Colonic mucosa (tissue), 4 donors: ENCODE measurements at regions not wholly inside any gene's neighbourhood (a gene's known extent, or its start where the extent isn't known, plus 50 kb on each side); places are given as distances from the start of the nearest gene placed in this dataset.

Experiments
- DNase-seq: peaks from one replicate; pipeline ENCODE4 v3.0.0-alpha.2; 2020
- H3K27ac ChIP-seq: fragments of 200-600 bp; one replicate; pipeline ENCODE4 v1.8.0; 2021
- H3K27me3 ChIP-seq: fragments of 200-600 bp; one replicate; pipeline ENCODE4 v1.8.0; 2021
- H3K36me3 ChIP-seq: fragments of 200-600 bp; one replicate; pipeline ENCODE4 v1.8.0; 2021
- H3K4me1 ChIP-seq: fragments of 200-600 bp; one replicate; pipeline ENCODE4 v1.8.0; 2021; ENCODE audit warnings: mild to moderate bottlenecking
- H3K4me3 ChIP-seq: fragments of 200-600 bp; one replicate; pipeline ENCODE4 v1.8.0; 2021
- H3K9ac ChIP-seq, 2 donors: one replicate each; pipeline ENCODE4 v1.7.0; 2013; ENCODE audit warnings: control low read depth in 2 of 2, low read depth in 2 of 2, low read length in 2 of 2
- H3K9me3 ChIP-seq: fragments of 200-600 bp; one replicate; pipeline ENCODE4 v1.8.0; 2021
- intact Hi-C: fragments of 100-400 bp; cut with DNase I; formaldehyde crosslinking; loops from one replicate; pipeline ENCODE4 v1.14.1; 2022
- TF ChIP-seq, protein P1 (sequence below): fragments of 200-600 bp; IDR thresholded peaks from one replicate; pipeline ENCODE4 v1.8.0; 2022; ENCODE audit warnings: antibody characterized with exemption, mild to moderate bottlenecking
- donor health status: healthy.
- donor health status: DM: no; HTN: no; CAD: no.
- donor health status: DM: no; HTN: no; CAD: no.

DNA sequence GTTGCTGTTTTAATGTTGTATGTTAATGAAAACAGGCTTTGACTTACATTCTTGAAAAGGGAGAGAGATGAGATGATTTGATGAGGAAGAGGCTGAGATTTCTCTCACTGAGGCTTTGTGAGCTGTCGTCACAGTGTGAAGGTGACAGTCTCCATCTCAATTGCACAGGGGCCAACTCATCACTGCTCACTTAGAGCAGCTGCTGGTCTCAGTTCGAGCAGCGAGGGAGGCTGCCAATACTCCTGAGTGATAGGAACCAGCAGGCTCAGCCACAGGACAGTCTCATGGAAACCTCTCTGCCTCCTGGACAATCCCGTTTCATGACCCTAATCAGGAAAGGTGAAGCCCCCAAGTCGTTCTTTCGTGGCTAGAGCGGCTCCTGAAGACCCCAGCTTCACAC is 170.7 kb upstream of the SOX11 start:
- Histone ChIP-seq H3K9ac (no peak overlapping the region), H3K27ac (no peak overlapping the region), H3K36me3 (no peaks in the 10 kb centered on the region), H3K4me1 (no peaks in the 10 kb centered on the region), H3K9me3 (no peaks in the 10 kb centered on the region), H3K27me3 (no peaks in the 10 kb centered on the region), H3K4me3 (no peak overlapping the region)
- DNase-seq, result no peak
- TF ChIP-seq, protein P1, sequence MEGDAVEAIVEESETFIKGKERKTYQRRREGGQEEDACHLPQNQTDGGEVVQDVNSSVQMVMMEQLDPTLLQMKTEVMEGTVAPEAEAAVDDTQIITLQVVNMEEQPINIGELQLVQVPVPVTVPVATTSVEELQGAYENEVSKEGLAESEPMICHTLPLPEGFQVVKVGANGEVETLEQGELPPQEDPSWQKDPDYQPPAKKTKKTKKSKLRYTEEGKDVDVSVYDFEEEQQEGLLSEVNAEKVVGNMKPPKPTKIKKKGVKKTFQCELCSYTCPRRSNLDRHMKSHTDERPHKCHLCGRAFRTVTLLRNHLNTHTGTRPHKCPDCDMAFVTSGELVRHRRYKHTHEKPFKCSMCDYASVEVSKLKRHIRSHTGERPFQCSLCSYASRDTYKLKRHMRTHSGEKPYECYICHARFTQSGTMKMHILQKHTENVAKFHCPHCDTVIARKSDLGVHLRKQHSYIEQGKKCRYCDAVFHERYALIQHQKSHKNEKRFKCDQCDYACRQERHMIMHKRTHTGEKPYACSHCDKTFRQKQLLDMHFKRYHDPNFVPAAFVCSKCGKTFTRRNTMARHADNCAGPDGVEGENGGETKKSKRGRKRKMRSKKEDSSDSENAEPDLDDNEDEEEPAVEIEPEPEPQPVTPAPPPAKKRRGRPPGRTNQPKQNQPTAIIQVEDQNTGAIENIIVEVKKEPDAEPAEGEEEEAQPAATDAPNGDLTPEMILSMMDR, result no peak
- intact Hi-C loops, result no loop called here

DNA sequence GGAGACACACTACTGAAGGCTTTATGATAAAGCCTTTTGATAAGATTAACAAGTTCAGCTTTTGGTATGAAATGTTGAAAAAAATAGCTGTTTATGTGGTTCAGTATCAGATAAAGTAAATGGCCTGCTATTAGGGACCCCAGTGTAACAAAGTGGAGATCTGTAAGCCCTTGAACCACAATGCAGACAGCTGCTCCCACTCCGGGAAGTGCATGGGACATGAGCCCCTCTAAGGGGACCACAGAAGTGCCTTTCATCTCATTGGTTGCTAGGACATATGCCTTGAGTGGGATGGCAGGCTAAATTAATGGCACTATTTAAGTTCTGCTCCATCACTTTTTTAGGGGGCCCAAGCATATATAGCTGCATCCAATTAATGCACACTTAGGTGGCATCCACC is 167.6 kb upstream of the SOX11 start:
- H3K27ac ChIP-seq, result no peak overlapping the region
- no peak for DNase-seq
- H3K27me3 ChIP-seq, result no peaks in the 10 kb centered on the region
- intact Hi-C loops, result no loop called here
- H3K4me1 ChIP-seq, result no peaks in the 10 kb centered on the region
- no peaks in the 10 kb centered on the region for H3K9me3 ChIP-seq
- no peak overlapping the region for H3K9ac ChIP-seq
- H3K36me3 ChIP-seq, result no peaks in the 10 kb centered on the region
- TF ChIP-seq, protein P1, result no peak
- H3K4me3 ChIP-seq, result no peak overlapping the region

DNA sequence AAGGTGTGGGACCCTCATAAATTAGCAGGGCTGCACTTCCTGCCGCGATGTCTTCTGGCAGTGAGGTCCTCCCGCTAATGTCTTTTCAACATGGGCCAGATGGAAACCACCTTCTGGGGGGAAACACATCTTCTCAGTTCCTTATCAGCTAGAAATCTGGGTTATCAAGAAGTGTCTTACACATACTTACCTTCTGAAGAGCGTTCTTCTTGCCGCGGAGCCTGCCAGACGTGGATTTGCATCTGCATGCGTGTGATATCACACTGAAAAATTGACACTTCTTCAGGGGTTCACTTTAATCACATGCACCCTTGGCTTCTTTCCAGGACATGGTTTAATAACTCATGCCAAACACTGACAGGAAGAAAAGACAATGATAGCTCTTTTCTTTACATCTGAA is 163.5 kb upstream of the SOX11 start:
- H3K27me3 ChIP-seq, result no peaks in the 10 kb centered on the region
- DNase-seq, result no peak
- no peaks in the 10 kb centered on the region for H3K36me3 ChIP-seq
- intact Hi-C loops, result no loop called here
- no peaks in the 10 kb centered on the region for H3K4me1 ChIP-seq
- no peak overlapping the region for H3K4me3 ChIP-seq
- no peak overlapping the region for H3K27ac ChIP-seq
- TF ChIP-seq, protein P1, result no peak
- no peak overlapping the region for H3K9ac ChIP-seq
- no peaks in the 10 kb centered on the region for H3K9me3 ChIP-seq

DNA sequence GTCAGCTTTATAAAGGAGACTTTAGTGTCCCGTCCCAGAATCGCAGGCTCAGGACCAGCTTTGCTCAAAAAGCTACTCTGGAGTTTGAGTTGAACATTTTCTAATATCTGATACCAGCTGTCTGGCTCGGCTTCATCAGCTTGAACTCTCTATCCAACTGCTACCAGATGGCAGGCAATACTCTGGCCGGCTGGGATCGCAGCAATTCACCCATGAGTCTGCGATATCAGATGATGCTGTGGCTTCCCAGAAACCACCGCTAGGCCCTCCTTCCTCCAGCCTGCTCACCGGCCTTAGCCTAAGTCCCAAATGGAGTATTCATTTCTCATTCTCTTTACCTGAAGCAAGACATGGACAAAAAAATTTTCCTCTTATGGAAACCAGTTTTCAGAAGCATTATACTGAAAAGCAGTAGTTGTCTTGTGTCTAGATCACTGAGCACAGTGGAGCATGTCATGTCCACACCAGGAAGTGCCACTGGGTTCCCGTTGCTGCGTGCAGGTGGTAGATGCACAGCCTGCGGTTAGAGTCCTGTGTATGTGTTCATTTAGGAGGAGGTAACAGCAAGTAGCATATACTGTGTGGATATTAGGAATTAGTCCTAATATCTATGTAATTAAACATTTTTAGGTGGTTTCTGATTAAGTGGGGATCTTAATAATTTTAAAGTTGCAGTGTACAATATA is 162.0 kb upstream of the SOX11 start:
- Histone ChIP-seq H3K9me3 (no peaks in the 10 kb centered on the region), H3K9ac (no peak overlapping the region), H3K36me3 (no peaks in the 10 kb centered on the region), H3K27me3 (no peaks in the 10 kb centered on the region), H3K27ac (no peak overlapping the region), H3K4me1 (no peaks in the 10 kb centered on the region), H3K4me3 (no peak overlapping the region)
- no peak for DNase-seq
- TF ChIP-seq, protein P1, result no peak
- intact Hi-C loops, result no loop called here

DNA sequence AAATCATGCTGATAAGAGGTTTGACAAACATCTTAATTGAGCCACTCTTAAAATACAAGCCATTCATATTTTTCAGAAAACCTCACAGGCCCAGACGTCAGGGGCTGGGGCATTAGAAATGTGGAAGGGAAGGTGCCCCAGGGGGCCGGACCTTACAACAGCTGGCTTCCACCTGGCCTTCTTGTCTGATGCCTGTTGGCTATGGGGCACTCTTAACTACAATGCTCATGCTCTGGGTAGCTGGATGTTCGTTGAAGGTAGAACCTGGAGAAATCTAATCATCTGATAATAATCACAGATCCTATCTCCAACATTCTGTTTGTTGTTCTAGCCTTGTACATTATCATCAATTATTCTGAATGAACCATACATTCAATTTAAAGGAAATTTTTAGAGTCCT is 156.9 kb upstream of the SOX11 start:
- Histone ChIP-seq H3K27ac (no peak overlapping the region), H3K27me3 (no peaks in the 10 kb centered on the region), H3K9me3 (no peaks in the 10 kb centered on the region), H3K4me1 (no peaks in the 10 kb centered on the region), H3K4me3 (no peak overlapping the region), H3K9ac (no peak overlapping the region), H3K36me3 (no peaks in the 10 kb centered on the region)
- no peak for DNase-seq
- intact Hi-C loops, result no loop called here
- TF ChIP-seq, protein P1, result no peak
